HEK293T (cell line): ENCODE measurements at regions not wholly inside any gene's neighbourhood (a gene's known extent, or its start where the extent isn't known, plus 50 kb on each side); places are given as distances from the start of the nearest gene placed in this dataset.

Experiments
- CTCF ChIA-PET: fragments of 350-600 bp; formaldehyde crosslinking; extraction: SDS; loops from one replicate; lab custom pipeline; 2021; ENCODE audit warnings: antibody characterized with exemption, inconsistent platforms; lab: Yijun Ruan, JAX
- POLR2A ChIA-PET: fragments of 350-600 bp; formaldehyde crosslinking; extraction: SDS; loops from one replicate; lab custom pipeline; 2020; ENCODE audit warnings: antibody characterized with exemption, inconsistent platforms; lab: Yijun Ruan, JAX
- DNase-seq: peaks from one replicate; pipeline ENCODE4 v3.0.0; 2012; ENCODE audit warnings: mixed read lengths; ENCODE audit errors: extremely low spot score
- ARNT ChIP-seq: fragments of 450-650 bp; IDR thresholded peaks from 2 replicates; pipeline ENCODE4 v1.6.1; 2017; ENCODE audit warnings: mild to moderate bottlenecking
- BHLHE40 ChIP-seq: fragments of 450-650 bp; IDR thresholded peaks from 2 replicates; pipeline ENCODE4 v1.6.1; 2016; ENCODE audit warnings: mild to moderate bottlenecking, moderate library complexity, borderline replicate concordance
- CTBP1 ChIP-seq: fragments of 450-650 bp; IDR thresholded peaks from 2 replicates; pipeline ENCODE4 v1.6.1; 2016; ENCODE audit warnings: borderline replicate concordance
- ELF4 ChIP-seq: fragments of 450-650 bp; IDR thresholded peaks from 2 replicates; pipeline ENCODE4 v1.6.1; 2017; ENCODE audit warnings: antibody characterized with exemption
- FOXA1 ChIP-seq: fragments of 450-650 bp; IDR thresholded peaks from 2 replicates; pipeline ENCODE4 v1.6.1; 2016; ENCODE audit warnings: mild to moderate bottlenecking
- FOXK2 ChIP-seq: fragments of 450-650 bp; IDR thresholded peaks from 2 replicates; pipeline ENCODE4 v1.6.1; 2016; ENCODE audit warnings: mild to moderate bottlenecking
- FOXM1 ChIP-seq: fragments of 450-650 bp; IDR thresholded peaks from 2 replicates; pipeline ENCODE4 v1.6.1; 2017; ENCODE audit warnings: mild to moderate bottlenecking, borderline replicate concordance
- HDGF ChIP-seq: fragments of 450-650 bp; IDR thresholded peaks from 2 replicates; pipeline ENCODE4 v1.6.1; 2017; ENCODE audit warnings: antibody characterized with exemption, borderline replicate concordance
- L3MBTL2 ChIP-seq: fragments of 450-650 bp; conservative IDR thresholded peaks from 2 replicates; pipeline ENCODE4 v1.6.1; 2016; ENCODE audit warnings: mild to moderate bottlenecking
- LEF1 ChIP-seq: fragments of 450-650 bp; IDR thresholded peaks from 2 replicates; pipeline ENCODE4 v1.6.1; 2017; ENCODE audit warnings: mild to moderate bottlenecking, borderline replicate concordance
- NFRKB ChIP-seq: fragments of 450-650 bp; IDR thresholded peaks from 2 replicates; pipeline ENCODE4 v1.6.1; 2016; ENCODE audit warnings: mild to moderate bottlenecking, moderate library complexity
- SP1 ChIP-seq: fragments of 450-650 bp; IDR thresholded peaks from 2 replicates; pipeline ENCODE4 v1.6.1; 2017
- SUZ12 ChIP-seq: fragments of 450-650 bp; IDR thresholded peaks from 2 replicates; pipeline ENCODE4 v1.6.1; 2016; ENCODE audit warnings: mild to moderate bottlenecking
- TARDBP ChIP-seq: fragments of 450-650 bp; IDR thresholded peaks from 2 replicates; pipeline ENCODE4 v1.6.1; 2016
- ZNF384 ChIP-seq: fragments of 450-650 bp; IDR thresholded peaks from 2 replicates; pipeline ENCODE4 v1.6.1; 2016
- TF ChIP-seq, protein P1 (sequence below): fragments of 450-650 bp; IDR thresholded peaks from 2 replicates; pipeline ENCODE4 v1.6.1; 2016

DNA sequence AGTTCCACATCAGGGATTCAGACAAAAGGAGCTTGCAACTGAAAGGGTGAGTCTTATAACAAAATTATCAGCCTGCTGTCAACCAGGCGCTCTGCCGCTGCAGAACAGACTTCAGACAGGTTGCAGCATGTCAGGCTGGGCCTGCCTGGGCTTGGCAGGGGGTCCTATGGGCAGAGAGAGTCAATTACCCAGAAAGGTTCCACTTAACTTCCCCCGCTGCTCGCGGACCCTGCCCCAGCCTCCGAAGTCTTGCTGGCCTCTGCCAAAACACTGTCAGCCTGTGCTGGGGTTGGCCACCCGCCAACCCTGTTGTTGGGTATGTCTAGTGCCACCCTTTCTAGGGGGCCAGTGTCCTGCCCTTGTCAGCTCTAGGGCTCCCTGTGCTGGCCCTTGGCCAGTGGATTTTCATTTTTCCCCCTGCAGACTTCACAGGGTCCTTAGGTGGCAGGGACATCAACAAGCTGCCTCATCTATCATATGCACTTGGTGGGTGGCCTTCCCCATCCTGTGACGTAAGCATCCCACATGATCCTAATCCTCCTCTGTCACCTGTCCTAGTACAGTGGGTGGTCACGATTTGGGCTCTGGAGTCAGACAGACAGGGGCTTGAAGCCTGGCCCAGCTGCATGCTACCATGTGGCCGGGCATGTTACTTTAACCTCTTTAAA lies 166.5 kb upstream of the CADM1 start:
- CTCF ChIA-PET = interaction anchor here (0.8 kb wide), 1 partner anchor 10 kb away, joined by 3 read pairs; no protein-coding TSS in a partner anchor

DNA sequence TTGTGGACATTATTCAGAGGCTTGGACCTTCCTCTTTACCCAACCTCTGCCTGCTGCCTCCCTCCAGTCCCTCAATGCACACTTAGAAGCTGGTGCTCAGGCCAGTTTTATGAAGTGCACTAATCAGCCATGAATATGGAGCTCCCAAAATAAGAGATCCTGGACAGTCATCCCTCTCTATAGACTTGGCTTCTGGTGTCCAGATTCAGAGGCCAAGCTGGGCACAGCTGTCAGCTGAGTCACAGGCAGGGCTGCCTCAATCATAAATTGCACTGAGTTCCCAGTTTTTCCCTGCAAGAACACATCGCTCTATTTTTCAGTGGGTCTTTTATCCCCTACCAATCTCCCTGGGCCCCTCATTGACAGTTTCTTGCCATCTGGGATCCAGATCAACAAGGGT lies 161.7 kb upstream of the CADM1 start:
- no peak for DNase-seq
- ChIA-PET CTCF (no interaction called here), POLR2A (no interaction called here)
- TF ChIP-seq BHLHE40 (no peak), ZNF384 (no peak), ARNT (no peak), LEF1 (no peak), SUZ12 (no peak), FOXA1 (no peak), ELF4 (no peak), L3MBTL2 (no peak), NFRKB (no peak), HDGF (no peak), CTBP1 (no peak), FOXK2 (no peak), SP1 (no peak), TARDBP (no peak), FOXM1 (no peak)
- TF ChIP-seq, protein P1, sequence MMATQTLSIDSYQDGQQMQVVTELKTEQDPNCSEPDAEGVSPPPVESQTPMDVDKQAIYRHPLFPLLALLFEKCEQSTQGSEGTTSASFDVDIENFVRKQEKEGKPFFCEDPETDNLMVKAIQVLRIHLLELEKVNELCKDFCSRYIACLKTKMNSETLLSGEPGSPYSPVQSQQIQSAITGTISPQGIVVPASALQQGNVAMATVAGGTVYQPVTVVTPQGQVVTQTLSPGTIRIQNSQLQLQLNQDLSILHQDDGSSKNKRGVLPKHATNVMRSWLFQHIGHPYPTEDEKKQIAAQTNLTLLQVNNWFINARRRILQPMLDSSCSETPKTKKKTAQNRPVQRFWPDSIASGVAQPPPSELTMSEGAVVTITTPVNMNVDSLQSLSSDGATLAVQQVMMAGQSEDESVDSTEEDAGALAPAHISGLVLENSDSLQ = no peak

More for the DNA sequence above, 166.5 kb upstream of the CADM1 start:
- POLR2A ChIA-PET = interaction anchor here (0.6 kb wide), 1 partner anchor 899 kb away, joined by 3 read pairs; no protein-coding TSS in a partner anchor
- no peak for TF ChIP-seq FOXM1
- no peak for DNase-seq

DNA sequence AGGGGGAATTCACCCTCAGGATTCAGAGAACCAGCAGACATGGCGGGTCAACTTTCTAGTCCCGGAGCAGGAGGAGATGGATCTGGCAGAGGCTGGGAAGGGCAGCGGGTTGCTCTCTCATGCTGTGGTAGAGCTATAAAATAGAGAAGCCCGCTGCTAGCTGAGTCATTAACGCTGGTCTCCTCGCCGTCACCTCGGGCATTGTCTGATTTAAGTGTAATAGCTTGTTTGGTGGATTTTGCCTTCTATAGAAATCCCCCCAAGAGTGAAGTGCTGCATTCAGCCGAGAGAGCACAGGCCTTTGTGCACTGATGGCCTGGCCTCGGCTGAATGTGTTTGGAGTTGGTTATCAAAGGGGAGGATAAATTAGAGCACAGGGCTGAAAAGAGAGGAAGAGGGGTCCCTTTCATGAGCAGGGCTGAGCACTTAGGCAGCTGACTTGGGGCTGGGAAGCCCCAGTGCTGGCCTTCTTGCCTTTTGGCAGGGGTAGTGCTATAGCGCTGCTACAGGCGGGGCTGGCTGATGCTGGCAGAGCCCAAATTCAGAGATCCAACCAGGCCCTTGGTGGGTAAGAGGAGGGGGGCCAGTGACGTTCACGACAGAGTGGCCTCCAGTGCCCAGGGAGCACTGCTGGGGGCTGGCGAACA lies 161.1 kb upstream of the CADM1 start:
- TF ChIP-seq LEF1 = no peak
- no peak for TF ChIP-seq NFRKB
- TF ChIP-seq ARNT = no peak
- TF ChIP-seq FOXM1 = no peak
- TF ChIP-seq CTBP1 = no peak
- TF ChIP-seq L3MBTL2 = no peak
- TF ChIP-seq BHLHE40 = no peak
- no peak for TF ChIP-seq FOXK2
- no peak for TF ChIP-seq TARDBP
- no peak for TF ChIP-seq SP1
- TF ChIP-seq HDGF = no peak
- TF ChIP-seq SUZ12 = no peak
- ChIA-PET POLR2A (no interaction called here), CTCF (interaction anchor here (0.5 kb wide), 1 partner anchor 161 kb away, joined by 3 read pairs; the partner anchor contains the start of gene CADM1)
- no peak for DNase-seq

DNA sequence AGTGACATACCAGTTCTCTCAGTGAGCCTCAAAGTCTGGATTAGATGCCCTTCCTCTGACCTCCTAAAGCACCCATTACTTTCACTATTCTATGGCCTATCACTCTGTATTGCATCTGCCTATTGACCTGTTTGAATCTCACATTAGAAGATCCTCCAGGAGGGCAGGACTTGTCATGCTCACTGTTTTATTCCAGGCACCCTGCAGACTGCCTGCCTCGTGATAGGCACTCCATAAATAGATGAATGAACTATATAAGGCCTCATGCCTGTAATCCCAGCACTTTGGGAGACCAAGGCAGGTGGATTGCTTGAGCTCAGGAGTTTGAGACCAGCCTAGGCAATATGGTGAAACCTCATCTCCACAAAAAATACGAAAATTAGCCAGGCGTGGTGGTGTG lies 160.1 kb upstream of the CADM1 start:
- CTCF ChIA-PET = no interaction called here
- POLR2A ChIA-PET = no interaction called here
- TF ChIP-seq, protein P1 = no peak
- no peak for TF ChIP-seq CTBP1
- TF ChIP-seq TARDBP = no peak
- no peak for TF ChIP-seq LEF1
- TF ChIP-seq ARNT = no peak
- TF ChIP-seq FOXA1 = no peak
- no peak for TF ChIP-seq FOXM1
- no peak for TF ChIP-seq ZNF384
- no peak for TF ChIP-seq SP1
- no peak for DNase-seq

DNA sequence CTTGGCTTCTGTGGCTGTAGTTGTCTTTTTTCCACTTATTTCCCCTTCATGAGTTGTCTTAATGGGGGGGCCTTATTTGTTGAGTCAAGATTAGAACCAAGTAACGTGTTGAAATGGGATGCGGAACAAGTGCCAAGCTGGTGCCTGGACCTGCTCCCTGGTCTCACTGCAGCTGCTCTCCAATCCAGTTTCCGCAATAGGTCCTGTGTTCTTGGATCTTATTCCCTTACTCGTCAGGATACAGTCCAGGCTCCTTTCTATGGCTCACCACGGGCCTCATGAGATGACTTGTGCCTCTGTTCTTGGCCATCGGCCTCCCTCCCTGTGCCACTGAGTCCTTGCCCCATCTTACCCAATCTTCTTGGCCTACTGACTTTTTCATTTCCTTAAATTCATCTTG lies 159.6 kb upstream of the CADM1 start:
- TF ChIP-seq TARDBP (no peak), ZNF384 (no peak), SP1 (no peak), NFRKB (no peak)
- DNase-seq = no peak
- ChIA-PET POLR2A (no interaction called here), CTCF (interaction anchor here (0.6 kb wide), 1 partner anchor 8 kb away, joined by 3 read pairs; no protein-coding TSS in a partner anchor)

DNA sequence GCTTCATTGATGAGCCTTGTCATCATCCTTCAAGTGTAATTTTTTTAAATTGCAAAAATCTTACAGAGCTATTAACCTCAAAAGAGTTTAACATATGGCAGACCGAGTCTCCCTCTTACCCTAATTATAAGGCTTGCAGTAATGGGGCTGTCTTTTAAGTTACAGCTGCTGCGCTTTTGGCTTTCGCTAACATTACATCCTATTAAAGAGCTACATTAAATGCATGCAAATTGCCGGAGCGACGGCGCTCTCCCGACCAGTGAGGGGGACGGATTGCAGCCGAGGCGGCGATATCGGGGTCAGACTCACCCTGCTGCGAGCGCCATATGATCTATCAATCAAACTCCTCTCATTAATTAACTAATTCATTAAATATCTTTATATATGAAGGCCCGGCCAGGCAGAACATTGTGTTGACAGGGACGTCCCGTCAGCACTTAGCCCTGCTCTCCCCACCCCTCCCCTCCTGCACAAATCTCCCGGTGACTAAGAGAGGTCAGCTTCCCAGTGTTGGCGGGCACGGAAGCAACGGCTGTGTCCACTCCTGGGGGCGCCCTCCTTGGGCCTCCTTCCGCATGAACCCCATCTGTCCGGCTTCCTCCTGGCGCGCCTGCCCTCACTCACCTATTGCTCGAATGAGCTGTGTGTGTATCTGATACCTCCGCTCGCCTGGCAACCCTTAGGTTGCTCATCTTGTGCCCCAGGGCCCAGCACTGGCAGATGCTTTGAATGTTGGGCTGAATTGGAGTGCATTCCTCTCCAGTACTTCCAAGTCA lies 156.0 kb upstream of the CADM1 start:
- ChIA-PET CTCF (no interaction called here), POLR2A (no interaction called here)
- no peak for TF ChIP-seq BHLHE40
- no peak for TF ChIP-seq NFRKB
- no peak for TF ChIP-seq SUZ12
- TF ChIP-seq ARNT = no peak
- TF ChIP-seq FOXM1 = no peak
- no peak for TF ChIP-seq LEF1
- TF ChIP-seq FOXK2 = no peak
- TF ChIP-seq L3MBTL2 = no peak
- TF ChIP-seq HDGF = no peak
- no peak for TF ChIP-seq SP1
- no peak for TF ChIP-seq TARDBP
- no peak for TF ChIP-seq CTBP1
- no peak for TF ChIP-seq FOXA1
- TF ChIP-seq ZNF384 = no peak
- TF ChIP-seq ELF4 = no peak
- TF ChIP-seq, protein P1 = no peak
- no peak for DNase-seq
